DMS53 (cell line): ENCODE measurements at regions not wholly inside any gene's neighbourhood (a gene's known extent, or its start where the extent isn't known, plus 50 kb on each side); places are given as distances from the start of the nearest gene placed in this dataset.

Experiments used
- DNase-seq: peaks from one replicate; lab custom pipeline; 2025; lab: John Stamatoyannopoulos, UW

DNA sequence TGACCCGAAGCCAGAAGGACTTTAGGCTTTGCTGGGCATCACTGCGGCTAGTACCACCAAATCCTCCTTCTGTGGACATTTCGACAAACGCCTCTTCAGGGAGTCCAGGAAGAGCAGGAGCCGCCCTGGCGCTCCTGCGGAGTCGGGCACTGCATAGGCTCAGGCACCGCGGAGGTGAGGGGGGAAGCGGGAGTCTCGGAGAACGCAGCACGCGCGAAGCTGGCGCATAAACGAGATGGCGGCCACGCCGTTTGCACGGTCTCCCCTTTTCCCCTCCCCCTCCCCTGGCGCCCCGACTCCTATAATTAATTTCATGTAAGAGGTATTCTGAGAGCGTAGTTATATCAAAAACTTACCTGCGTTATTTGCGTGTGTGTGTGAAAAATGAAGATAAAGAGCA, 137.8 kb upstream of the GAS1 start:
- no peak for DNase-seq

DNA sequence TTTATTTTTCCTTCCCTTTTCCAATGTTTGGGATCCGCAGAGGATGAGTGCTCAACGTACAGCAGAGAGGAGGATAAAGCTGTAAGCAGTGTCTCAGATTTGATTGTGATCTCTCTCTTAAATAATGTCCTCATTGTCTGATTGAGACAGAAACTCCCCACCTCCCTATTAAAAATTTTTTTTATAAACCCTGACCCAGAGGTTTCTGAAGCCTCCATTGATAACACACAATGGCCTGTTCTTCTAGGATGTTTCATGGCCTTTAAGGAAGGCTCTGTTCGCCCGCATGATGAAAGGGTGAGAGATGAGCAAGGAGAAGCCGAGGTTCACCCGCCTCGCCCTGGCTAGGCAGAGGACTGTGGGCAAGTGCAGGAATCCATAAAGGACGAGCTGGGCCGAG, 138.2 kb upstream of the GAS1 start:
- no peak for DNase-seq

DNA sequence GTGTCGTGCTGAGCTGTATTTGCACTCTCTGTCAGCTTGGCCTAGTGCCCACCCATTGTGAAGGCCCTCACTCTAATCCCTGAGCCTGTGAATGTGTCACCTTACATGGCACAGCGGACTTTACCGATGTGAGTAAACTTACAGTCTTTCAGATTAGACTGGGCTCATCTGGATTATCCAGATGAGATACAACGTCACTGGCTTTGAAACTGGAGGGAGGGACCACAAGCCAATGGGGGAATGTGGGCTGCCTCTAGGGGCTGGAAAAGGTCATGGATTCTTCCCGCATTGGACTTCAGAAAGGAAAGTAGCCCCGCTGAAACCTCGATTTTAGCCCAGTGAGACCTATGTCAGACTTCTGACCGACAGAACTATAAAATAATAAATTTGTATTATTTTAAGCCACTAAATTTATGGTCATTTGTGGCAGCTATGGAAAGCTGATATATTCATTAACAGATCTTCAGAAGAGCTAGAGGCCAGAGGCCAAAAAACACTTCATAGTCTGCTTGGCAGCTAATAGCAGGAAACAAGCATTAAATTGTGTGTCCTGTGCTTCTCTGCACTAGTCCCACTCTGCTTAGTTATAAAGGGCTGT, 139.0 kb upstream of the GAS1 start:
- DNase-seq, result no peak

DNA sequence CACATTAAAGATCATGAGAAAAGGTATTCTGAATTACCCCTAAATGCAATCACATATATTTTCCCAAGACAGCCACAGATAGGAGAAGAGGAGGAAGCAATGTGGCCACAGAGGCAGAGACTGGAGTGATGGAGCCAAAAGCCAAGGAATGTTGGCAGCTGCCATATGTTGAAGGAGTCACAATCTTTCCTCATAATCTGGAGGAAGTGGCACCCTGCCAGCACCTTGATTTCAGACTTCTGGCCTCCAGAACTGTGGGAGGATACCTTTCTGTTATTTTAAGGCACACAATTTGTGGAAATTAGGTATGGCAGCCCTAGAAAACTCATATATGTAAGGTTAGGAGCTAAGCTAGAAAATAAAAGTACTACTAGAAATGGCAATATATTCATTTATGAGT, 139.9 kb upstream of the GAS1 start:
- no peak for DNase-seq

DNA sequence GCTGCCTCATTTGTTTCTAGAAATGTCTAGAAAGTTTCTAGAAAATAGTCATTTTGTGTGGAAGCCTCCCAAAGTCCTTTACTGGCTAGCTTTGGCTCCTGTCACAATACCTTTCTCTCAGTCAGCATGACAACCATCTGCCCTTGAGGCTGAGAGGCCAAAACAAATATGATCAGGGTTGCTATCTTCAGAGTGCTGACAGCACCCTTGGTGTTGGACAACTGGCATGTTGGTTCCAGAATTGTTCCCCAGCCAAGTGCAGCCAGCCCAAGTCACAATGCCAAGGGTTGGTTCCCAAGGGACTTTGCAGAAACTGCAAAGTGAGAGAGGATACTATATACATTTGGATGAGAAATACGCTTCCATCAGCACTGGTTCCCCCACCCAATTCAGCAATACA, 140.9 kb upstream of the GAS1 start:
- DNase-seq, result no peak

DNA sequence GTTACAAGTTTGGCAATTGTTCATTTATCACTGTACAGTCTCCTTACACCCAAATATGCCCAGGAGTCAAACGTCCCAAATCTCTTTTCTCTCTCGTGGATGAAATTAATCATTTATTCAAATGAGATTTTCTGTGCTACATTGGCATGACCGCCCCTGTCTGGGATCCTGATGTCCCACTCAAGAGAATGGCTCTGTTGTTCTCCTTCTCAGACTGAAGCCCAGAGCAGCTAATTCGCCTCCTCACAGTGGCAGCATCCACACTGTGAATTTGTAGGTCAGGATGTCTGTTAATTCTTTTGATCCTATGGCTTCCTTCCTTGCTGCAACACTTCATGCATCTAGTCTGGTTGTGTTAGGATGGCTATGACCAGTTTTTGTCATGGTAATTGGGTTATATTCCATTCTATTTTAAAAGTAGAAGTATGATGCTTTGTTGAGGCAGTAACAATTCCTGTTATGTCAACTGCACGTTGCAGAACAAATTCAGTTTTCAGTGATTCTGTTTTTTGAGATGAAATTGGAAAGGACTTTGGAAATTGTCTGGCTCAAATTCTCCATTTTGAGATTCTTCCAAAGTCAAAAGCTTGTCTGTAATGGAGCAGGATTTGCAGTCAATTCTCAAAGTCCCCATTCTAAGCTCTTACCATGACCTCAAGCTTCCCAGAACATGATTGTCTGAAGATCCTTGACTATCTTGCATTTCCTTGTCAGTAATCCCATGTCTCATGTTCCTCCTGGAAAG, 141.5 kb upstream of the GAS1 start:
- no peak for DNase-seq

DNA sequence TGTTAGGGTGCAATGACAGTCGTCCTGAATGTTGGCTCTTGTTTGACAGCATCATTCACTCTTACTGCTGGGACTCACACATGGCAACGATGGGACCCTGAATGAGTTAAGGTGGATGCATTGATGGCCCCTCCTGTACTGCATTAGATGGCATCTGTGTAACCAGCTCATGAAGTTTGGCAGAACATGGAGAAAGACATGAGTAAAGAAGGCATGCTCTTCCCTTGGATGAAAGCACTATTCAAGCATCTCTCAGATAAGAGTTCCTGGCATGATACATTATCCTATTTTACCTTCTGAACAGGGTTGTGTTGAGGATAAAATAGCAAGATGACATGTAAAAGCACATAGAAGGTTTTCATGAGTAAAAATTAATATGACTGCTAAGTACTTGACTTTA, 142.2 kb upstream of the GAS1 start:
- no peak for DNase-seq

DNA sequence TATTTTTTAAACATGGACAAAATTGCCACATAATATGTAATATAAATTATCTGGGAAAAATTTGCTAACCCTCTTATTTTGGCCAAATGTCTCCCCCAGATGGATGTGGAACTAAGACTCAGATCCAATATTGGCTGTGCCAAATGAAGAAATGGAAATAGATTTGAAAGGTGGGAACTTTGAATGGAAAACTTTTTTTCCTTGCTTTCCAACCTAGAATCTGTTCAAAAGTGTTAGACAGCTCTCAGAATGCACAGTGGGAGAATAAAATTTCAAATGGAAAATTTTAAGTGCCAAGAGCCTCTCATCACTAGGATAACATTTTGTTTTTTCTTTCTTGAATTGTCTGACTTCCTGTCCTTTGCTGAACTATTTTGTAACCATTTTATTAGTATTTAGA, 142.6 kb upstream of the GAS1 start:
- no peak for DNase-seq

DNA sequence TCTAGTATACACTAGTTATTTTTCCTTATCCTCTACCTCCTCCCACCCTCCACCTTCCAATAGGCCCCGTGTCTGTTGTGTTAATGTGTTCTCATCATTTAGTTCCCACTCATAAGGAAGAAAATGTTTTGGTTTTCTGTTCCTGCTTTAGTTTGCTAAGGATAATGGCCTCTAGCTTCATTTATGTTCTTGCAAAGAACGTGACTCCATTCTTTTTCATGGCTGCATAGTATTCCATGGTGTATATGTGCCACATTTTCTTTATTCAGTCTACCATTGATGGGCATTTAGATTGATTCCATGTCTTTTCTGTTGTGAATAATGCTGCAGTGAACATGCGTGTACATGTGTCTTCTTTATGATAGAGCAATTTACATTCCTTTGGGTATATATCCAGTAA, 146.5 kb upstream of the GAS1 start:
- DNase-seq, result no peak

DNA sequence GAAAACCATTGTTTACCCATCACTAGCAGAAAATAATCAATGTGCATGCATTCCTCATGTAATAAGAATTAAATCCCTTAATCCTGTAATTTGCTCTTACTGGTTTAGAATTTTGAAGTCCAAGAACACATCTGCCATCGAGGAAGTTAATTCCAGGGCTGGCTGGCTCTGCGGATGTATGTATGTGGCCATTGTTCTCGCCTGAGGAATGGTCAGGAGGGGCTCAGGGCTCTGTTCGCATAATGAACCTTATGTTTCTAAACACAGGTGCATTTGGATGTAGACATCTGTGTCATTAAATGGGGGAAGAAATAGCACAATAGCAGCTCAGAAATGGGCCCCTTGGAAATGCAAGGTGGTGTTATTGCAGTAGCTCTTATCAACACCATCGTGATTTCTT, 148.6 kb upstream of the GAS1 start:
- no peak for DNase-seq

DNA sequence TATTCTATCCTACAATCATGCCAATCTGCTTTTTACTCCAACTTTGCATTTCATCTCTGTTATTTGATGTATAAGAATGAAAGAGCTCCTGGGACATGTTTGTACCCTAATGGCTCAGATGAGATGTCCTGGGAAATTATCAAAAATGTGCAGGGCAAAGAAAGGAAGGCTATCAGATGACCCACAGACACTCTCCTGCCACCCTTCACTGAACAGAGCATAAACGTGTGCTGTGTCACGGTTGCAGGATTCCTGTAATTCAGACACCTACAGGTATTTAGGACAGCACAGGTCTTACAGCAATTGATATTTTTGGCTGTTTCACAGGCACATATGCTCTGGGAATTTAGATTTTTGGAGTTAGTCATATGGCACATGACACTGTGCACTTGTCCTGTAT, 149.2 kb upstream of the GAS1 start:
- DNase-seq, result no peak

DNA sequence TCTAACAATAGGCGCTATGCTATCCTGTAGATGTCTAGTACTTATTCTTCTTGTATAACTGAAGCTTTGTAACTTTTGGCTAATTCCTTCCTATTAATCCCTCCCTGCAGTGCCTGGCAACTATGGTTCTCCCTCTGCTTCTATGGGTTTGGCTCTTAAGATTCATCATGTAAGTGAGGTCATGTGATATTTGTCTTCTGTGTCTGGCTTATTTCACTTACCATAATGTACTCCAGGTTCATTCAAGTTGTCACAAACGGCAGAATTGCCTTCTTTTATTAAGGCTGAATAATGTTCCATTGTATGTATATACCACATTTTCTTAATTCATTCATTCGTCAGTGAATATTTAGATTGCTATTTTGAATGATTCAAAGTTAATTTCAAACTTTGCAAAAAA, 149.9 kb upstream of the GAS1 start:
- no peak for DNase-seq

DNA sequence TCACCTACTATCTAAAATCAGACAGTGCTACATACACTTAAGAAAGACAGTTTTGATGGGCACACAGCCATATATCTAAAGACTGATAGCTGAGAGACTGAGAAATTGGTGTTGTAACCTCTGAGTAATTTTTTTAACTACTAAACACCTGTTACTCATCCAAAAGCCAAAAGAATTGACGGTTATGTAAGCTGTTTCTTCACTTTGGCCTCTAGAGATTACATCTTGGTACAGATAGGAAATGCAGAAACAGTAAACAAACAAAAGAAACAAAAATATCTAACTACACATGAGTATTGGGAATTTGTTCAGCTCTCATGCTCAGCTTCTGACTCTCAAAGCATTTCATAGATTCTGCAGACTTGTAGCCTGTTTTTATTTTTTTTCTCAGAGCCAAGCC, 152.1 kb upstream of the GAS1 start:
- DNase-seq, result no peak

DNA sequence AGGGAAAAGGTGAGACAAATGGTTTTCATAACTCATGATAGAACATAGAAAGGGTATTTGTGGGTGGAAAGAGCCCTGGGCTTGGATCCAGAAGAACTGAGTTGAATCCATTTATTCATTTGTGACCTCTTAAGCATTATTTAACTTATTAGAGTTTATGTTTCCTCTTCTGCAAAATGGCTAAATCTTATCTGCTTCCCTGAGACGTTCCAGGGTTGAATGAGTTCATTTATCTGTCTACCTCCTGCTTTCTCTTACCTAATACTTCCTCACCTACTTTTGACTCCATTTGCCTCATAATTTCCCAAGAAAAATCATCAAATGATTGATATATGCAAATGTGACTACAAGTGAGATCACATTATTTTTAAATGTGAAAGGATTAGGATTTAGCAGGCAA, 152.7 kb upstream of the GAS1 start:
- DNase-seq, result no peak

DNA sequence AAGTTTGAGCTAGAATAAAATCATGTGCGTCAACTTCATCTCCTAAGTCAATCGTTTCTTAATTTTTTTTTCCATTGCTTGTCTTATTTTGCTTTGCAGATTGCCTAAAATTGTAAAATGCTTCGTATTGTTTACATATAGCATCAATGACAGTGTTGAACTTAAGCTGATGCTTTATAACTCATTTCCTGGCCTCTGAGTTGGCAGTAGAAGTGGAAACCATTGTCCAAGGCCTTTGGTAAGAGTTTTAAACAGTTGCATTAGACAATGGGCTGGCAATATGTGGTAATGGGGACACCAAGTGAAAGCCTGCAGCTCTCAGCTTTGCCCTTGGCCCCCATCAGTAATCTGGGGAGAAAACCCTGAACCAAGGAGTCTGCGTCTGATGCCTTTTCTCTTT, 154.8 kb upstream of the GAS1 start:
- DNase-seq, result no peak

DNA sequence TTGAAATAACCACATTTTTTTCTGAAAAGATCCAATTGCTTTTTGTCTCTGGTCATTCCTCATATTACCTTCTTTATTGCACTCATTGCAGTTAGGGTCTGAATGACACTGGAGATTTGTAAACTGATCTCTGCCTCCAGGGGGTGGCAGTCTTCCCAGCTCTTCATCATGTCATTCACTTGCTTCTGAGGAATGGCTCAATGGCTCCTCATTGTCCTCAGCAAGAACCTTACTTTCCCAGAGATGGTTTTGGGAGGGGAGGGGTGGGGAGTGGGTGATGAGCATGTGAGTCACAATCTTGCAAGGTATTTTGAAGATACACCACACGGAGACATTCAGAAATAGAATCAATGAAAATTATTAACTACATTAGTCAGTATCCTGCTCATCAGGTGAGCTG, 159.8 kb upstream of the GAS1 start:
- no peak for DNase-seq

DNA sequence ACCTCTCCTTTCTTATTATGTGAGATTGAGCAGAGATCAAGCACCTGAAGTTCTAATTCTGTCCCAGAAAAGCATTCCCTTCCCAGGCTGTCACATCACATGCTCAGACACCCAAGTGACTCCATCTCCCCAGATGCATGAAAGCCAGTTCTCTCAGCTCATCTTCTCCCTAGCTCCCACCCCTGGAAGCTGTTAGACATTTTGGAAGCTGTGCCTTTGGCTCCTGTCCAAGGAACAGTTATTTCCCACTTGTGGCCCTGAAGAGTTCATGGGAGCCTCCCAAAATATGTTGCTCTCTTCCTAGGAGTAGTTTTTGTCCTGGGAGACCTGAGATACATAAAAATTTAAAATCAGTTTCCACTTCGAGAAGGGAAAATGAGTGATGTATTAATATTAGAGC, 161.4 kb upstream of the GAS1 start:
- no peak for DNase-seq

DNA sequence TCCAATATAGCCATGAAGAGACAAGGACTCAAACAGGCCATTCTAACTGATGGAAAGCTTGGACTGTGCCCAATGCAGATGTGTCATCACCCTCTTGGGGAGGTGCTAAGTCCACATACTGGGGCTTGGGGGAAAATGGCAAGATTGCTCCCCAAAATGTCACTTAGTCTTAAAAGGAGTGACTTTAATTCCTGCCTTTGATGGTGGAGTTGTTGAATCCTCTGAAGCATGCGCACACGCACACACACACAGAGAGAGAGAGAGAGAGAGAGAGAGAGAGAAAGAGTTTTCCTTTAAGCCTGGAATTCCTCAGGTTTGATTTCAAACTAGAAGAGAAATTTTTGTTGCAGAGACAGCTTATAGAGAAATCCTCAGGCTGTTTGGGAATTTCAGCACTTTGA, 161.9 kb upstream of the GAS1 start:
- no peak for DNase-seq

DNA sequence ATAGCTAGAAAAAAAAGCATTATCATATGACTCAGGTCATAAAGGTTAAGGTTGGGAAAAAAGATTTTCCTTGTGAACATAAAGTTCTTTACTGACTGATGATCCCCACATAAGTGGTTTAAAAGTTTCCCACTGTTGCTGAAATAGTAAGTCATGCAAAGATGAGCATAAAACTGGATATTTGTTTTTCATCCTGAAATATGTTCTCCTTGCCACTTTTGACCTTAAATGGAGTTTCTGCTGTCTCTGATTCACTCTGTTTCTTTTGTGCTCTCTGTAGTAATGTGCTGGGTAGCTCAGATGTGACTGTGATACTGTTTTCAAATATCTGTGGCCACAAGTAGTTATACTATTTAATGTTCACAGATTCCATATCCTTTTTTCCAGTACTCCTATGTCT, 162.5 kb upstream of the GAS1 start:
- DNase-seq, result no peak

DNA sequence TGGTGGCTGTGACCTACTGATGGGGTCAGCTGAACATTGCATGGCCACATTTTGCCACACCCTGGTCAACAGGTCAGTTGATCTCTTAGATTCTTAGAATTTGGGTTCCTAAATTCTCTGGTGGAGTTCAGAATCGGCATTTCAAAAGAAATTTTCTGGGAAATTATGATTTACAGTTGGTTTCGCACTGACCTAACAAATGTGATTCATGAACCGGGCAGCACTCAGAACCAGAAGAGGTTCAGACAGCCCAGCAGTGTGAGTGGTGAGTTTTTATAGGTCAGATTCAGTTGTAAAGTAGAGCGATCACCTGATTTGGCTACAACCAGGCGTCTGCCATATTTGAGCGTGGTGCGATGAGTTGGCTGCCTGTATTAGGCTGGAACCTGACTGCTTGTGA, 163.7 kb upstream of the GAS1 start:
- DNase-seq, result no peak

DNA sequence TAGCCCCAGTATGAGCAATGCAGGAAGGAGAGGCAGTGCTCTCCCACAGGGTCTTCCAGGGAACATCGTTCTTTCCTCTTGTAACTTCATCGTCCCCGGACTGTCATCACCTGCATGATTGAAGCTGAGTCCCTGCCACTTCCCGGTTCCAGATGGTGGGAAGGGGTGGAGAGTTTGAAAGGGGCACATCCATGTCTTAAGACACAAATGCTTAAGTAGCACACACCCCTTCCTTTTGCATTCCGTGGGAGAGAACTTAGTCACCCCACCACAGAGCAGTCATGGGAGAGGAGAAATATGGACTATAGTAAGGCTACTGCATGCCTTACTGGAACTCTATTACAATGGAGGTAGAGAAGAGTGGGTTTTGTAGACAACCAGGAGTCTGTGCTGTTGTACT, 165.3 kb upstream of the GAS1 start:
- DNase-seq, result no peak

DNA sequence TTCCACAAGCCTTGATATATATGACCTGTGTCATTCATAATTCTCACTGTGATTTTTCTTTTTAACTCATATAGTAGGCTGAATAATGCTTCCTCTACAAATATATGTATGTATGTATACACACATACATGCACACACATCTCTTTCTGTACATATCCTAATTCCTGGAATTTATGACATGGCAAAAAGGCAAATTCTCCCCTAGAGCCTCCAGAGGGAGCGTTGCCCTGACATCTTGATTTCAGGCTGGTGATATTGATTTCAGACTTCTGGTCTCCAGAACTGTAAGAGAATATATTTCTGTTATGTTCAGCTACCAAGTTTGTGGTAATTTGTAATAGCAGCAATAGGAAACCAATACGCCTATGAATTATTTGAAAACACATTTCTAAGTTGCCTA, 166.6 kb upstream of the GAS1 start:
- no peak for DNase-seq

DNA sequence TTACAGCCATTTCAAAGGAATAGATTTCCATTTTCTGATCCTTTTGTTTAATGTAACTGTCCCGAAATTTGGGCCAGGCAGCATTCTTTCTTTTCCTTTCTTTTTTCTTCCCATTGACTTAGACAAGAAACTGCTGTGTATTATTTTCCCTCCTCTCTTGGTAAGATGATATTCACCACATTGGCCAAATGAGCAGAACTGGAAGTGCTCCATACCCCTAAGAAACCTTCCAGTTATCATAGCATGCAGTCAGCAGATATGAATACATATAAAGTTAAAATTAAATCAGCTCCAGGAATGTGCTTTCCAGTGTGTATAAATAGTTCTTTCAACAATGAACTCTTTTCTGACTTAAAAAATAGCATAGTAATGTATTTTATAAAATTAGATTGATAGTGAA, 168.5 kb upstream of the GAS1 start:
- DNase-seq, result no peak

DNA sequence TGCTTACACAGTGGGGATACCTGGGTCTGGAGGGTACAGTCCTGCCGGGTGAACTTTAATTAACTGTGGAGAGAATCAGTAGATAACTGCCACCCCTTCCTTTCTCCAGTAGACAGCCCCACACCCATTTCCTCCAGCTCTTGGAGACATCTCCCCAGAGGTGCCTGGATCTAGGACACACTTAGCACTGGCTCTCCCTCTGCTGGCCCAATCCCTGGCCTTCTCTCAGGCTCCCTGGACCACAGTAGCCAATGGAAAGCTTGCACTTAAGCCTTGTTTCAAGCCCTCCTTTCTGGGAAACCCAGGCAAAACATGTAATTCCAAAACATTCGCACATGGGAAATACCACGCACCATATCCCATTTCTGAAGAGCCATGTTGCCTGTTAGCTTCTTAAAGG, 169.2 kb upstream of the GAS1 start:
- DNase-seq, result no peak
